Heart right ventricle (tissue), 16 donors: ENCODE measurements at regions not wholly inside any gene's neighbourhood (a gene's known extent, or its start where the extent isn't known, plus 50 kb on each side); places are given as distances from the start of the nearest gene placed in this dataset.

Source experiments
- ATAC-seq, 8 donors: fragments of 200-7000 bp; cut with Tn5 transposase; one replicate each; pipeline ENCODE4 v1.9.1; 2020; ENCODE audit warnings: mild to moderate bottlenecking in 8 of 8, moderate library complexity in 8 of 8, moderate number of reproducible peaks in 1 of 8
- DNase-seq, 2 donors: peaks; one replicate each; pipeline ENCODE4 v3.0.0-alpha.2; 2020
- H3K27ac ChIP-seq, 10 donors: fragments of 200-600 bp; sonication (generic) in 2 of 10; one replicate each; pipeline versions ENCODE4 v1.5.0 to v1.8.0; 2020 to 2022; ENCODE audit warnings: mild to moderate bottlenecking in 3 of 10
- H3K27me3 ChIP-seq, 7 donors: fragments of 200-600 bp; one replicate each; pipeline ENCODE4 v1.8.0; 2021 to 2022; ENCODE audit warnings: mild to moderate bottlenecking in 2 of 7
- H3K36me3 ChIP-seq, 9 donors: fragments of 200-600 bp; sonication (generic) in 1 of 9; one replicate each; pipeline versions ENCODE4 v1.5.0 to v1.8.0; 2020 to 2022; ENCODE audit warnings: mild to moderate bottlenecking in 2 of 9
- H3K4me1 ChIP-seq, 9 donors: fragments of 200-600 bp; sonication (generic) in 1 of 9; one replicate each; pipeline versions ENCODE4 v1.5.0 to v1.8.0; 2020 to 2022; ENCODE audit warnings: mild to moderate bottlenecking in 4 of 9
- H3K4me3 ChIP-seq, 10 donors: fragments of 200-600 bp; sonication (generic) in 2 of 10; one replicate each; pipeline versions ENCODE4 v1.5.0 to v1.8.0; 2020 to 2022; ENCODE audit warnings: mild to moderate bottlenecking in 7 of 10, moderate library complexity in 2 of 10
- H3K9me3 ChIP-seq, 11 donors: fragments of 200-600 bp in 10 of 11; sonication (generic) in 2 of 11; one replicate each; pipeline versions ENCODE4 v1.5.0 to v1.8.0; 2013 to 2022; ENCODE audit warnings: mild to moderate bottlenecking in 2 of 11, control low read depth in 1 of 11, moderate library complexity in 1 of 11
- CTCF ChIP-seq, 9 donors: fragments of 200-600 bp; sonication (generic) in 2 of 9; IDR thresholded peaks; one replicate each; pipeline versions ENCODE4 v1.5.0 to v1.8.0; 2021 to 2022; ENCODE audit warnings: antibody characterized with exemption in 9 of 9, mild to moderate bottlenecking in 5 of 9, moderate library complexity in 1 of 9
- WGBS, 2 donors: extraction: QIAGEN DNeasy Blood & Tissue Kit; methylation state at CpG; one replicate each; pipeline ENCODE4 v1.1.7; 2013; ENCODE audit warnings: inconsistent platforms in 1 of 2; 5-methylcytosine and 5-hydroxymethylcytosine counted together
- intact Hi-C, 10 donors: fragments of 100-400 bp; cut with DNase I; formaldehyde crosslinking; loops; one replicate each; pipeline versions ENCODE4 v1.11.1 to v1.14.2; 2022
- donor health status: Arrhythmogenic right ventricular cardiomyopathy.
- donor health status: ischemic (EF 13 %, LVEDD 7.1; RV severe dilation, severe dysfunction).
- donor health status: healthy with polysubstance abuse.
- donor health status: DM: no; HTN: yes; CAD: no.
- donor health status: DM: no; HTN: no; CAD: no.
- donor health status: ischemic (EF 25% LVEDD 6.9; RV normal size, moderate dysfunction).
- donor health status: ischemic (EF 25% LVEDD 5.7; RV mildly dilated, moderate dysfunction).
- donor health status: healthy.
- donor health status: DM: yes; HTN: yes; CAD: no.
- donor health status: Ischemic cardiomyopathy.
- donor health status: ischemic (EF 35%, LVEDD 5.7; RV mildly dilated, moderate dysfunction).
- donor health status: nonischemic (EF 11% LVEDD 7.7; RV severe dilation, severe dysfunction).
- donor health status: DM: yes; HTN: yes; CAD: no.
- donor health status: PGD.
- donor health status: ischemic (EF 29% LVEDD 5.4; RV normal size, mild dysfunction).
- donor health status: nonischemic (EF 23%, LVEDD 6.1; RV moderate dilation, normal function).

GRCh38 chr3:161426758-161427157, 55.4 kb upstream of the SPTSSB start:
- intact Hi-C loops = loop anchor here in 6 of 10 donors (10.0 kb wide), 3 partner anchors 482 to 842 kb away; no protein-coding TSS in a partner anchor
- ATAC-seq = no peak
- Histone ChIP-seq H3K4me1 (no peaks in the 10 kb centered on the region), H3K36me3 (no peaks in the 10 kb centered on the region), H3K4me3 (no peak overlapping the region), H3K9me3 (no peaks in the 10 kb centered on the region), H3K27me3 (peaks cover 0 to 4% (median 0%) of the 10 kb centered on the region in 7 donors), H3K27ac (no peak overlapping the region)
- 67 to 70% methylated on average over 4 of the region's 4 CpGs for WGBS, 2 donors
- no peak for DNase-seq
- TF ChIP-seq CTCF (IDR thresholded peaks at IDR 0.05) = no peak

GRCh38 chr3:161423911-161424522, 52.7 kb upstream of the SPTSSB start:
- H3K27me3 ChIP-seq = peaks cover 0 to 4% (median 0%) of the 10 kb centered on the region in 7 donors
- intact Hi-C loops = loop anchor here (1.0 to 10.0 kb wide), 8 partner anchors 150 to 839 kb away; no protein-coding TSS in a partner anchor
- DNase-seq (no peak), ATAC-seq (peak in 5 of 8 donors; percentile 43 to 70 (median 61))
- no peak overlapping the region for H3K27ac ChIP-seq
- no peaks in the 10 kb centered on the region for H3K36me3 ChIP-seq
- TF ChIP-seq CTCF (IDR thresholded peaks at IDR 0.05) = peak; percentile 52 to 88 (median 77)
- H3K9me3 ChIP-seq = no peaks in the 10 kb centered on the region
- 59% methylated on average over 5 of the region's 5 CpGs for WGBS, 2 donors
- H3K4me3 ChIP-seq = no peak overlapping the region
- H3K4me1 ChIP-seq = peaks cover 0 to 5% (median 0%) of the 10 kb centered on the region in 9 donors

GRCh38 chr3:161422171-161422700, 50.9 kb upstream of the SPTSSB start:
- 82 to 85% methylated on average over 2 of the region's 2 CpGs for WGBS, 2 donors
- Histone ChIP-seq H3K4me3 (no peak overlapping the region), H3K27me3 (peaks cover 0 to 4% (median 0%) of the 10 kb centered on the region in 7 donors), H3K36me3 (no peaks in the 10 kb centered on the region), H3K4me1 (peaks cover 0 to 5% (median 0%) of the 10 kb centered on the region in 9 donors), H3K27ac (no peak overlapping the region), H3K9me3 (no peaks in the 10 kb centered on the region)
- DNase-seq (no peak), ATAC-seq (no peak)
- no peak for TF ChIP-seq CTCF (IDR thresholded peaks at IDR 0.05)
- intact Hi-C loops = loop anchor here (5.0 to 10.0 kb wide), 6 partner anchors 150 to 837 kb away; no protein-coding TSS in a partner anchor
